Testis (tissue), 2 donors: ENCODE measurements at regions not wholly inside any gene's neighbourhood (a gene's known extent, or its start where the extent isn't known, plus 50 kb on each side); places are given as distances from the start of the nearest gene placed in this dataset.

Source experiments
- DNase-seq: peaks from one replicate; pipeline ENCODE4 v3.0.0-alpha.2; 2019
- H3K27ac ChIP-seq, 2 donors: fragments of 200-600 bp; sonication (generic); one replicate each; pipeline ENCODE4 v1.5.1; 2019
- H3K27me3 ChIP-seq: fragments of 200-600 bp; sonication (generic); one replicate; pipeline ENCODE4 v1.5.1; 2019
- H3K36me3 ChIP-seq: fragments of 200-600 bp; sonication (generic); one replicate; pipeline ENCODE4 v1.5.1; 2017; ENCODE audit warnings: low read depth; ENCODE audit errors: missing control alignments
- H3K4me1 ChIP-seq: fragments of 200-600 bp; sonication (generic); one replicate; pipeline ENCODE4 v1.5.1; 2019
- H3K4me3 ChIP-seq, 2 donors: fragments of 200-600 bp; sonication (generic); one replicate each; pipeline ENCODE4 v1.5.1; 2017 to 2019
- H3K9me3 ChIP-seq: fragments of 200-600 bp; sonication (generic); one replicate; pipeline ENCODE4 v1.5.1; 2017
- POLR2A ChIP-seq: fragments of 450-650 bp; IDR thresholded peaks from one replicate; pipeline ENCODE4 v1.6.1; 2017; ENCODE audit warnings: antibody characterized with exemption, mild to moderate bottlenecking, moderate library complexity
- WGBS, 2 donors: methylation state at CpG; one replicate each; pipeline ENCODE4 v1.1.5; 2018; 5-methylcytosine and 5-hydroxymethylcytosine counted together
- intact Hi-C: fragments of 100-400 bp; cut with DNase I; formaldehyde crosslinking; loops from one replicate; pipeline ENCODE4 v1.15.1; 2023; ENCODE audit warnings: low total_unique reads
- TF ChIP-seq, protein P1 (sequence below), 3 experiments: fragments of 450-650 bp in 2 of 3; fragments of 200-600 bp in 1 of 3; sonication (generic) in 1 of 3; IDR thresholded peaks; one replicate each; pipeline ENCODE4 v1.5.1; 2016 to 2019; ENCODE audit warnings: antibody characterized with exemption in 3 of 3, mild to moderate bottlenecking in 2 of 3, moderate library complexity in 1 of 3

DNA sequence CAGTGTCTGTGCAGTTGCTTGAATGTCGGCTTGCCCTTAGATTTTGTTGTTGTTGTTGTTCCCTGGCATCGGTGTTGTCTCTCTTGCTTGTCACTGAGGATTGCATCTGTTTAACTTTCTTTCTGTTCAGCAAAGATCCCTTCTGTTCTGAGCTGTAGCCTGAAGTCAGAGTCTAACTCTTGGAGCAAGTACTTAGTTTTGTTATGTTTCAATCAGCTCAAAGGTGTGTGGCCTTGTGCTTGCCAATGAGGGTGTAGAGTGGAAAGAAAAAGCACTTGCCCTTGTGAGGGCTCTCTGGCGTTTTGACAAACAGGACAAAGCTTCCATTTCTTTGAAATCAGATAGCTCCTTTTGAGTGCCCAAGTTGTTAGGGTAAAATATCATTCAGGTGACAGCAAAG is 757.1 kb upstream of the CDH7 start:
- Histone ChIP-seq H3K36me3 (no peaks in the 10 kb centered on the region), H3K4me1 (peaks cover 7% of the 10 kb centered on the region), H3K27me3 (no peaks in the 10 kb centered on the region), H3K4me3 (no peak overlapping the region), H3K27ac (no peak overlapping the region), H3K9me3 (no peaks in the 10 kb centered on the region)
- DNase-seq = no peak
- no peak for TF ChIP-seq POLR2A
- TF ChIP-seq, protein P1, sequence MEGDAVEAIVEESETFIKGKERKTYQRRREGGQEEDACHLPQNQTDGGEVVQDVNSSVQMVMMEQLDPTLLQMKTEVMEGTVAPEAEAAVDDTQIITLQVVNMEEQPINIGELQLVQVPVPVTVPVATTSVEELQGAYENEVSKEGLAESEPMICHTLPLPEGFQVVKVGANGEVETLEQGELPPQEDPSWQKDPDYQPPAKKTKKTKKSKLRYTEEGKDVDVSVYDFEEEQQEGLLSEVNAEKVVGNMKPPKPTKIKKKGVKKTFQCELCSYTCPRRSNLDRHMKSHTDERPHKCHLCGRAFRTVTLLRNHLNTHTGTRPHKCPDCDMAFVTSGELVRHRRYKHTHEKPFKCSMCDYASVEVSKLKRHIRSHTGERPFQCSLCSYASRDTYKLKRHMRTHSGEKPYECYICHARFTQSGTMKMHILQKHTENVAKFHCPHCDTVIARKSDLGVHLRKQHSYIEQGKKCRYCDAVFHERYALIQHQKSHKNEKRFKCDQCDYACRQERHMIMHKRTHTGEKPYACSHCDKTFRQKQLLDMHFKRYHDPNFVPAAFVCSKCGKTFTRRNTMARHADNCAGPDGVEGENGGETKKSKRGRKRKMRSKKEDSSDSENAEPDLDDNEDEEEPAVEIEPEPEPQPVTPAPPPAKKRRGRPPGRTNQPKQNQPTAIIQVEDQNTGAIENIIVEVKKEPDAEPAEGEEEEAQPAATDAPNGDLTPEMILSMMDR (IDR thresholded peaks at IDR 0.05) = no peak
- intact Hi-C loops = no loop called here
- 30 to 34% methylated on average over 3 of the region's 3 CpGs for WGBS, 2 donors

DNA sequence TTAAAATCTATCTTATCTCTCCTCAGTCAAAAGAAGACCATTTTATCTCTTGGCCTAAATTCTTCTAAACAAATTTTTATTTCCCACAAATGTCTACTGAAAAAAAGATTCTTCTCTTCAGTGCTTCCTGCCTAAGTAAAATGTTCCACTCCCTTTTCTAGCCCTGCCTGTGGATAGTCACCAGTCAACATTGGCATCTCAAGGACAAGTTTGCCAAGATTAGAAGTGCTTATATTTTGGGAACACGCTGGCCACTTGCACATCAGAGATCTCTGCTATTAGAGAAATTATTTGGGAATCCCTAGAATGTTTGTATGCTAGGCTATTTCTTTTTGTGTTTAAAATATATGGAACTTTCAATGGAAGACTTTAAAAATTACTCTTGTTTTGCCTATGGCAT is 758.2 kb upstream of the CDH7 start:
- 57 to 58% methylated on average over 1 of the region's 1 CpG for WGBS, 2 donors
- H3K27me3 ChIP-seq = no peaks in the 10 kb centered on the region
- TF ChIP-seq, protein P1 (IDR thresholded peaks at IDR 0.05) = no peak
- no peak for TF ChIP-seq POLR2A
- H3K4me3 ChIP-seq = no peak overlapping the region
- H3K9me3 ChIP-seq = no peaks in the 10 kb centered on the region
- H3K36me3 ChIP-seq = no peaks in the 10 kb centered on the region
- no peak for DNase-seq
- H3K4me1 ChIP-seq = peaks cover 7% of the 10 kb centered on the region
- intact Hi-C loops = no loop called here
- no peak overlapping the region for H3K27ac ChIP-seq

DNA sequence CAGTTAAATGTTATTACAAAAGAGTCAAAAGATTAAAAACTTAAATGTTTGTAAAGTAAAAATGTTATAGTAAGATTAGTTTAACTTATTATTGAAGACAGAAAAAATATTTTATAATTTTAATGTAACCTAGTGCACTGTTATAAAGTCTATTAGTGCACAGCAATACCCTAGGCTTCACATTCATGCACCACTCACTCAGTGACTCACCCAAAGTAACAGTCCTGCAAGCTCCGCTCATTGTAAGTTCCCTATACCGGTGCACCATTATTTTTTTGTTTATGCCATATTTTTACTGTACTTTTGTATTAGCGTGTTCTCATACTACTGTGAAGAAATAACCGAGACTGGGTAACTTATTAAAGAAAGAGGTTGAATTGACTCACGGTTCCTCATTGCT is 759.7 kb upstream of the CDH7 start:
- no peak for DNase-seq
- no peak for TF ChIP-seq POLR2A
- TF ChIP-seq, protein P1 (IDR thresholded peaks at IDR 0.05) = no peak
- Histone ChIP-seq H3K4me3 (no peak overlapping the region), H3K36me3 (no peaks in the 10 kb centered on the region), H3K27ac (no peak overlapping the region), H3K4me1 (peaks cover 7% of the 10 kb centered on the region), H3K27me3 (no peaks in the 10 kb centered on the region), H3K9me3 (no peaks in the 10 kb centered on the region)
- 89 to 92% methylated on average over 5 of the region's 5 CpGs for WGBS, 2 donors
- intact Hi-C loops = no loop called here

DNA sequence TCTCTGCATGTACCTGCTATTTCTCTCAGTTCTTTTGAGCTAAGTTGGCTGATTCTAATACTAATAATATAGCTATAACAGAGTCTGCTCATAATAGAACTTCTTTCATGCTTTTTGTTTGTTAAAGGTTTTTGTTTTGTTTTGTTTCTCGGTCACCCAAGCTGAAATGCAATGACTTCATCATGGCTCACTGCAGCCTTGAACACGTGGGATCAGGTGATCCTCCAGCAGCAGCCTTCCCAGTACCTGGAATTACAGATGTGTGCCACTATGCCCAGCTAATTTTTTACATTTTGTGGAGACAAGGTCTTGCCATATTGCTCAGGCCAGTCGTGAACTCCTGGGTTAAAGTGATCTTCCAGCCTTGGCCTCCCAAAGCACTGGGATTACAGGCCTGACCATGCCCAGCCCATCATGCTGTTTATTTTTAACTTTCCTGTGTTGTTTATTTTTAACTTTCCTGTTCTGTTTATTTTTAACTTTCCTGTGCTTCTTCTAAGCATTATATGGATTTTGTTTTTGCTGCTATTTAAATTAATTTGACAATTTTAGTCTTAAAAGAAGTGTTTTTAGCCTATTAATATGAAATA is 763.8 kb upstream of the CDH7 start:
- intact Hi-C loops = no loop called here
- Histone ChIP-seq H3K27ac (no peak overlapping the region), H3K4me3 (no peak overlapping the region), H3K4me1 (peaks cover 6% of the 10 kb centered on the region), H3K9me3 (no peaks in the 10 kb centered on the region), H3K27me3 (no peaks in the 10 kb centered on the region), H3K36me3 (no peaks in the 10 kb centered on the region)
- WGBS, 2 donors = 75 to 84% methylated on average over 3 of the region's 3 CpGs
- TF ChIP-seq, protein P1 (IDR thresholded peaks at IDR 0.05) = no peak
- no peak for TF ChIP-seq POLR2A
- DNase-seq = no peak

DNA sequence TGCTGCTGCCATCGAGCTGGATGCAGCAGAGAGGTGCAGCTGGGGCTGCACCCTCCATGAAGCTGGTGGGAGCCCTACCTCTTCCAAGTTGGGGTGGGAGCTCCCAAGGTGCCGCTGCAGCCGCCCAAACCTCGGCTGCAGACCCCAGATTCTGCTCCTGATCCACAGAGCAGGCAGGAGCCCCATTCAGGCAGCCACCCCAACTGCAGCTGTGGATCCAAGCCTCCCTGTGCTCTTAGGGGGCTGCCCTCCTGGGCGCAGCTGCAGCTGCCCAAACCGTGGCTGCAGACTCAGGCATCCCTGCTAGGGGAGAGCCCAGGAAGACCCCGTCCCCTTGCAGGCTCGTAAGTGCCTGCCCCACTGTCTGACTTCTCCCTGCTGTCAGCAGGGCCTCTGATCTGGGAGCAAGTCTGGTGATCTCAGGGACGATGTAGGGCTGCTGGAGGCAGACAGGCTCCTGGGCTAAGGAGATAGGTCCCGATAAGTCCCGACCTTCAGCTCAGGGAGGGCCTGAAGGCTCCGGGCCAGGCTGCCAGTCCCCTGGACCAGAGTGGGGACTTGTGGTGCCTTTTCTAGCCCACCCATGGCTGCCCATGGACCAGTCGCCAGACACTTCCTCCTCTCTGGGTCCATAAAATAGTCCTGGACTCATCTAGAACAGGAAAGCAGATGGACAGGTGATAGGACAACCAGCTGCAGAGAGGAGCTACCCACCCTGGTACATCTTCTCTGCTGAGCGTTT is 767.1 kb upstream of the CDH7 start:
- intact Hi-C loops = no loop called here
- TF ChIP-seq, protein P1 (IDR thresholded peaks at IDR 0.05) = no peak
- TF ChIP-seq POLR2A = no peak
- H3K36me3 ChIP-seq = no peaks in the 10 kb centered on the region
- DNase-seq = no peak
- H3K4me3 ChIP-seq = no peak overlapping the region
- no peaks in the 10 kb centered on the region for H3K9me3 ChIP-seq
- 80 to 85% methylated on average over 9 to 14 of the region's 14 CpGs for WGBS, 2 donors
- no peaks in the 10 kb centered on the region for H3K27me3 ChIP-seq
- H3K27ac ChIP-seq = no peak overlapping the region
- peaks cover 6% of the 10 kb centered on the region for H3K4me1 ChIP-seq
